GM23248 (cell line): ENCODE measurements at regions not wholly inside any gene's neighbourhood (a gene's known extent, or its start where the extent isn't known, plus 50 kb on each side); places are given as distances from the start of the nearest gene placed in this dataset.

Source experiments
- DNase-seq: peaks from one replicate; pipeline ENCODE4 v3.0.0-alpha.2; 2015
- H2AFZ ChIP-seq: fragments of 200-600 bp; sonication (generic); 2 replicates; pipeline ENCODE4 v1.6.1; 2016; ENCODE audit warnings: antibody characterized with exemption
- H3F3A ChIP-seq: fragments of 200-600 bp; sonication (generic); 2 replicates; pipeline ENCODE4 v1.6.1; 2016; ENCODE audit warnings: mild to moderate bottlenecking, antibody characterized with exemption, mixed run types; ENCODE audit not compliant: insufficient read depth
- H3K27ac ChIP-seq: fragments of 200-600 bp; sonication (generic); 2 replicates; pipeline ENCODE4 v1.5.1; 2016; ENCODE audit warnings: mild to moderate bottlenecking
- H3K27me3 ChIP-seq: fragments of 200-600 bp; sonication (generic); replicated peaks from 2 replicates; pipeline ENCODE4 v1.6.1; 2016; ENCODE audit warnings: mild to moderate bottlenecking; ENCODE audit not compliant: insufficient read depth
- H3K36me3 ChIP-seq: fragments of 200-600 bp; sonication (generic); 2 replicates; pipeline ENCODE4 v1.6.1; 2016; ENCODE audit warnings: low read depth, mild to moderate bottlenecking
- H3K4me1 ChIP-seq: fragments of 200-600 bp; sonication (generic); 2 replicates; pipeline ENCODE4 v1.6.1; 2016; ENCODE audit warnings: mild to moderate bottlenecking; ENCODE audit not compliant: insufficient read depth
- H3K4me2 ChIP-seq: fragments of 200-600 bp; sonication (generic); one replicate; pipeline ENCODE4 v1.6.1; 2016; ENCODE audit warnings: mild to moderate bottlenecking; ENCODE audit not compliant: unreplicated experiment
- H3K4me3 ChIP-seq: fragments of 200-600 bp; sonication (generic); 2 replicates; pipeline ENCODE4 v1.5.1; 2016; ENCODE audit warnings: mild to moderate bottlenecking
- H3K79me2 ChIP-seq: fragments of 200-600 bp; sonication (generic); 2 replicates; pipeline ENCODE4 v1.6.1; 2016; ENCODE audit warnings: mild to moderate bottlenecking; ENCODE audit not compliant: insufficient read depth
- H3K9ac ChIP-seq: fragments of 200-600 bp; sonication (generic); 2 replicates; pipeline ENCODE4 v1.6.1; 2016; ENCODE audit warnings: mild to moderate bottlenecking
- H3K9me2 ChIP-seq: fragments of 200-600 bp; sonication (generic); 2 replicates; pipeline ENCODE4 v1.6.1; 2016; ENCODE audit warnings: mixed run types, mild to moderate bottlenecking, moderate library complexity; ENCODE audit not compliant: insufficient read depth
- H3K9me3 ChIP-seq: fragments of 200-600 bp; sonication (generic); one replicate; pipeline ENCODE4 v1.6.1; 2017; ENCODE audit warnings: low read depth
- H4K20me1 ChIP-seq: fragments of 200-600 bp; sonication (generic); 2 replicates; pipeline ENCODE4 v1.6.0; 2016; ENCODE audit not compliant: insufficient read depth
- EZH2 ChIP-seq: fragments of 200-600 bp; sonication (generic); IDR thresholded peaks from 2 replicates; pipeline ENCODE4 v1.6.1; 2018; ENCODE audit warnings: antibody characterized with exemption, mild to moderate bottlenecking; ENCODE audit not compliant: insufficient read depth, poor library complexity, severe bottlenecking
- EZH2phosphoT487 ChIP-seq: fragments of 200-600 bp; sonication (generic); IDR thresholded peaks from 2 replicates; pipeline ENCODE4 v1.6.1; 2018; ENCODE audit warnings: antibody characterized with exemption, moderate library complexity, mild to moderate bottlenecking, low read depth; ENCODE audit not compliant: insufficient read depth
- WGBS, 2 experiments: methylation state at CpG; one replicate each; pipeline ENCODE4 v1.1.6; 2015 to 2017; ENCODE audit warnings: low lambda C conversion rate in 2 of 2, low coverage in 1 of 2; ENCODE audit errors: missing lambda C conversion rate in 2 of 2; 5-methylcytosine and 5-hydroxymethylcytosine counted together
- in situ Hi-C: fragments of 300-500 bp; cut with MboI; formaldehyde crosslinking; loops from 2 replicates; pipeline ENCODE4 v1.15.0; 2020

DNA sequence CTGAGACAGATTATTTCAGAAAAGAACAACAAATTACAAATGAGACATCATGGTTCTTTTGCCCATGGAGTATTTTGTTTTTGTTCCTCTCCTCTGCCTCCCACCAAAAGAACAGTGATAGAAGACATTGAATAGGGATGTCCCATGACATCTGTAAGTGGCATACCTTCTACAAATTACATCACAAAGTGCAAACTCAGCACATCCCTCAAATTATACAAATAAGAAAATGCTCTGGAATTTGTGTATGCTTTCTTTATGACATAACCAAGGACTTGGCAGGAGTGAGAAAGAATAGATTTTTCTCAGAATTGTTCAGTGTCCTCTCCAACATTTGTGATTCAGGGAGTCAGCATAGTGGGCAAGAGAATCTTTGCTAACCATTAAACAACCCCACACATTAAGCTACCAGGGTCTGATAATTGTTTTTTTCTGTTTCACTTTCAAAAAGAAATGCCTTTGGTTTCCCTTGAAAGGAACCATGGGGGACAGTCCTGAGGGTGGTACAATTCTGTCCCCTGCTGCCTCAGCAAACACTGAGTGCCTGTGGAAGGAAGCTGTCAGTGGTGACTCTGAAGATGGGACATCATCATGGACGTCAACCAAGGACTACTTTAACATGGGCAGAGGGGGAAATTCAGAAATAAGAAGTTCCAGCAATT is 430.3 kb downstream of the AASDHPPT start:
- no peaks in the 10 kb centered on the region for H3K79me2 ChIP-seq
- no peak overlapping the region for H3K27ac ChIP-seq
- WGBS, 2 experiments = 25 to 33% methylated on average over 1 of the region's 1 CpG
- no peak overlapping the region for H2AFZ ChIP-seq
- H3K27me3 ChIP-seq = no peaks in the 10 kb centered on the region
- no peak overlapping the region for H3K9ac ChIP-seq
- no peak for DNase-seq
- TF ChIP-seq EZH2 (no peak), EZH2phosphoT487 (no peak)
- in situ Hi-C loops = no loop called here
- no peak overlapping the region for H3K4me2 ChIP-seq
- no peaks in the 10 kb centered on the region for H4K20me1 ChIP-seq
- H3K36me3 ChIP-seq = no peaks in the 10 kb centered on the region
- no peaks in the 10 kb centered on the region for H3K4me1 ChIP-seq
- H3K9me3 ChIP-seq = no peaks in the 10 kb centered on the region
- no peaks in the 10 kb centered on the region for H3F3A ChIP-seq
- H3K9me2 ChIP-seq = no peaks in the 10 kb centered on the region
- H3K4me3 ChIP-seq = no peak overlapping the region

DNA sequence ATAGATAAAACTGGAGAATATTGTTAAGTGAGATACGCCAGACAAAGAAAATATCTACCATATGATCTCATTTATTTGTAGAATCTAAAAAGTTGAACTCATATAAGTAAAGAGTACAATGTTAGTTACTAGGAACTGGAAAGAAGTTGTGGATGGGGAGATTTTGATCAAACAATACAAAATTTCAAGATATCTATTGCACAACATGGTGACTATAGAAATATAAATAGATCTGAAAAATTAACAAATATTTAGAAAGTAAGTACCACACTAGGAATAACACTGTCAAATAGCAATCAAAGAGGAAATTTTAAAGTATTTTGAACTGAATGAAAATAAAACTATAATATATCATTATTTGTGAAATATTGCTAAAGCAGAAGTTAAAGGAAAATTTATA is 437.2 kb downstream of the AASDHPPT start:
- DNase-seq = no peak
- no peak overlapping the region for H3K4me2 ChIP-seq
- in situ Hi-C loops = no loop called here
- no peaks in the 10 kb centered on the region for H3F3A ChIP-seq
- H3K4me1 ChIP-seq = no peaks in the 10 kb centered on the region
- no peaks in the 10 kb centered on the region for H4K20me1 ChIP-seq
- no peaks in the 10 kb centered on the region for H3K27me3 ChIP-seq
- no peak overlapping the region for H3K27ac ChIP-seq
- no peaks in the 10 kb centered on the region for H3K79me2 ChIP-seq
- TF ChIP-seq EZH2phosphoT487 (no peak), EZH2 (no peak)
- H3K9me3 ChIP-seq = no peaks in the 10 kb centered on the region
- H3K9ac ChIP-seq = no peak overlapping the region
- H3K4me3 ChIP-seq = no peak overlapping the region
- 83 to 90% methylated on average over 1 of the region's 1 CpG for WGBS, 2 experiments
- no peak overlapping the region for H2AFZ ChIP-seq
- no peaks in the 10 kb centered on the region for H3K36me3 ChIP-seq
- no peaks in the 10 kb centered on the region for H3K9me2 ChIP-seq

- in situ Hi-C loops = no loop called here
- Histone ChIP-seq H3K9me2 (no peaks in the 10 kb centered on the region), H3K79me2 (no peaks in the 10 kb centered on the region), H3K36me3 (no peaks in the 10 kb centered on the region), H3K4me2 (no peak overlapping the region), H4K20me1 (no peaks in the 10 kb centered on the region), H3K4me3 (no peak overlapping the region), H3K27me3 (no peaks in the 10 kb centered on the region), H3K9ac (no peak overlapping the region), H3K4me1 (no peaks in the 10 kb centered on the region), H3K27ac (no peak overlapping the region), H2AFZ (no peak overlapping the region), H3K9me3 (no peaks in the 10 kb centered on the region), H3F3A (no peaks in the 10 kb centered on the region)
- 37 to 41% methylated on average over 2 of the region's 2 CpGs for WGBS, 2 experiments
- no peak for DNase-seq
- TF ChIP-seq EZH2phosphoT487 = no peak
- no peak for TF ChIP-seq EZH2
Observed at GRCh38 chr11:106517426-106517825, 440.0 kb downstream of the AASDHPPT start.

DNA sequence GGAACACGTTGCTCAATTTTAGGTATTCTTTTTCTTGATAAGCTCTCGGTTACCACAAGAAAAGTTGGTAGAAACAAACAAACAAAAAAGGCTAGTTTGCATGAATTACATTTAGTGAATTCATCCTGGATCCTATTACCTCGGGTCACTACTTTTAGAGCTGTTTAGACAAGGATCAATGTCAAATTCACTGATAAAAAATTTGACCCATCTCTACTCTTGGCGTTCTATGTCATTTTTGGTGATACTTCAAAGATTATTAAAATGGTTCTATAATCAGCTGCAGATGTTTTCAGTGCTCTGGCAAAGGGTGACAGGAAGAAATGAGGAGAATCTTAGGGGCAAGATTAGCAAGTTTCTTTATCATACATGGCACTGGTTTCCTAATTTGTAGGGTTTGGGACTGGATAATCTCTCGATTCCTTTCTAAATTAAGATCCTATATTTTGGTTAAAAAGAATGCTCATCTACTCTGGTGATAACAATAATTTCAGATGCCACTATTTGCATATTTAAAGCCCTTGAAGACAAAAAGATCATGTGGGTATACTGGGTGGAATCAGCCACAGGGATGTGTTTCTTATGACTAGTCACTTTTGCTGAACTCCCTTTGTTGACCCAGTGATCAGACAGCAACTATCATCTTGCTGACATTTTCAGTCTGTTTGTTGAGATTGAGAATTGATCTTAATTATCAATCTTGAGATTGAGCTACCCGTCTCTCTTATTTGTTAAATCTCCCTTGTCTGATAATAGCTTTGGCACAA is 442.9 kb downstream of the AASDHPPT start:
- H2AFZ ChIP-seq = no peak overlapping the region
- 32 to 36% methylated on average over 6 of the region's 6 CpGs for WGBS, 2 experiments
- H3K9ac ChIP-seq = no peak overlapping the region
- no peaks in the 10 kb centered on the region for H3F3A ChIP-seq
- H3K9me3 ChIP-seq = no peaks in the 10 kb centered on the region
- H4K20me1 ChIP-seq = no peaks in the 10 kb centered on the region
- H3K79me2 ChIP-seq = no peaks in the 10 kb centered on the region
- no peaks in the 10 kb centered on the region for H3K27me3 ChIP-seq
- H3K9me2 ChIP-seq = no peaks in the 10 kb centered on the region
- no peak overlapping the region for H3K4me2 ChIP-seq
- TF ChIP-seq EZH2phosphoT487 = no peak
- no peak for TF ChIP-seq EZH2
- no peak for DNase-seq
- no peak overlapping the region for H3K4me3 ChIP-seq
- no peaks in the 10 kb centered on the region for H3K4me1 ChIP-seq
- no peak overlapping the region for H3K27ac ChIP-seq
- in situ Hi-C loops = no loop called here
- no peaks in the 10 kb centered on the region for H3K36me3 ChIP-seq
